Colonic mucosa (tissue), 4 donors: ENCODE measurements at regions not wholly inside any gene's neighbourhood (a gene's known extent, or its start where the extent isn't known, plus 50 kb on each side); places are given as distances from the start of the nearest gene placed in this dataset.
"Not testable (repeated sequence)": the region's sequence is repeated elsewhere in the genome, so short reads cannot be mapped to it uniquely, and the experiment has no call there.

Experiments used
- DNase-seq: peaks from one replicate; pipeline ENCODE4 v3.0.0-alpha.2; 2020
- H3K27ac ChIP-seq: fragments of 200-600 bp; one replicate; pipeline ENCODE4 v1.8.0; 2021
- H3K27me3 ChIP-seq: fragments of 200-600 bp; one replicate; pipeline ENCODE4 v1.8.0; 2021
- H3K36me3 ChIP-seq: fragments of 200-600 bp; one replicate; pipeline ENCODE4 v1.8.0; 2021
- H3K4me1 ChIP-seq: fragments of 200-600 bp; one replicate; pipeline ENCODE4 v1.8.0; 2021; ENCODE audit warnings: mild to moderate bottlenecking
- H3K4me3 ChIP-seq: fragments of 200-600 bp; one replicate; pipeline ENCODE4 v1.8.0; 2021
- H3K9ac ChIP-seq, 2 donors: one replicate each; pipeline ENCODE4 v1.7.0; 2013; ENCODE audit warnings: control low read depth in 2 of 2, low read depth in 2 of 2, low read length in 2 of 2
- H3K9me3 ChIP-seq: fragments of 200-600 bp; one replicate; pipeline ENCODE4 v1.8.0; 2021
- intact Hi-C: fragments of 100-400 bp; cut with DNase I; formaldehyde crosslinking; loops from one replicate; pipeline ENCODE4 v1.14.1; 2022
- TF ChIP-seq, protein P1 (sequence below): fragments of 200-600 bp; IDR thresholded peaks from one replicate; pipeline ENCODE4 v1.8.0; 2022; ENCODE audit warnings: antibody characterized with exemption, mild to moderate bottlenecking
- donor health status: healthy.
- donor health status: DM: no; HTN: no; CAD: no.
- donor health status: DM: no; HTN: no; CAD: no.

DNA sequence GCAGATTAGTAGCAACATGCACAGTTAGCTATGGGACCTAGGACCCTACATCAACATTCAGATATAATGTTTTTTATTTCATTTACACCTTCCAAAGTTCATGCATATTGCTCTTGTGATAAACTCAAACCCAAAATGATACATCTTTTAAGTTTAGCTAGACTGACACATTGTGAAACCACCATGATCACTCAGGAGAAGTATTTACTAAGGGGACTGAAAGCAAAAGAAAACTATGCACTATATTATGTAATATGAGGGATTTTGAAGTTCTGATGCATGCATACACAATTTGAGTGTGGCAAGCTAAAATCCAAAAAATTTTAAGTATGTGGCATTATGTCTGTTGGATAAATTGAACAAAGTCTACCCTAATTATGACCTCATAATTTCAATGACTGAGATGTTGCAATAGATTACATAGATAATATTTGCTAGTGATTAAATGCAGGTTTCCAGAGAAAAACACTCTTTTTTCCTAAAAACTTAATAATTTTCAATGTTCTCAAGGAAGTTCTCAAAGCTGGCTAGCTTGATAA lies 914.8 kb upstream of the GRIA3 start:
- no peaks in the 10 kb centered on the region for H3K4me1 ChIP-seq
- TF ChIP-seq, protein P1, sequence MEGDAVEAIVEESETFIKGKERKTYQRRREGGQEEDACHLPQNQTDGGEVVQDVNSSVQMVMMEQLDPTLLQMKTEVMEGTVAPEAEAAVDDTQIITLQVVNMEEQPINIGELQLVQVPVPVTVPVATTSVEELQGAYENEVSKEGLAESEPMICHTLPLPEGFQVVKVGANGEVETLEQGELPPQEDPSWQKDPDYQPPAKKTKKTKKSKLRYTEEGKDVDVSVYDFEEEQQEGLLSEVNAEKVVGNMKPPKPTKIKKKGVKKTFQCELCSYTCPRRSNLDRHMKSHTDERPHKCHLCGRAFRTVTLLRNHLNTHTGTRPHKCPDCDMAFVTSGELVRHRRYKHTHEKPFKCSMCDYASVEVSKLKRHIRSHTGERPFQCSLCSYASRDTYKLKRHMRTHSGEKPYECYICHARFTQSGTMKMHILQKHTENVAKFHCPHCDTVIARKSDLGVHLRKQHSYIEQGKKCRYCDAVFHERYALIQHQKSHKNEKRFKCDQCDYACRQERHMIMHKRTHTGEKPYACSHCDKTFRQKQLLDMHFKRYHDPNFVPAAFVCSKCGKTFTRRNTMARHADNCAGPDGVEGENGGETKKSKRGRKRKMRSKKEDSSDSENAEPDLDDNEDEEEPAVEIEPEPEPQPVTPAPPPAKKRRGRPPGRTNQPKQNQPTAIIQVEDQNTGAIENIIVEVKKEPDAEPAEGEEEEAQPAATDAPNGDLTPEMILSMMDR: no peak
- intact Hi-C loops: no loop called here
- no peak overlapping the region for H3K27ac ChIP-seq
- no peak overlapping the region for H3K4me3 ChIP-seq
- H3K9me3 ChIP-seq: no peaks in the 10 kb centered on the region
- no peak overlapping the region for H3K9ac ChIP-seq
- H3K36me3 ChIP-seq: no peaks in the 10 kb centered on the region
- no peak for DNase-seq
- no peaks in the 10 kb centered on the region for H3K27me3 ChIP-seq

DNA sequence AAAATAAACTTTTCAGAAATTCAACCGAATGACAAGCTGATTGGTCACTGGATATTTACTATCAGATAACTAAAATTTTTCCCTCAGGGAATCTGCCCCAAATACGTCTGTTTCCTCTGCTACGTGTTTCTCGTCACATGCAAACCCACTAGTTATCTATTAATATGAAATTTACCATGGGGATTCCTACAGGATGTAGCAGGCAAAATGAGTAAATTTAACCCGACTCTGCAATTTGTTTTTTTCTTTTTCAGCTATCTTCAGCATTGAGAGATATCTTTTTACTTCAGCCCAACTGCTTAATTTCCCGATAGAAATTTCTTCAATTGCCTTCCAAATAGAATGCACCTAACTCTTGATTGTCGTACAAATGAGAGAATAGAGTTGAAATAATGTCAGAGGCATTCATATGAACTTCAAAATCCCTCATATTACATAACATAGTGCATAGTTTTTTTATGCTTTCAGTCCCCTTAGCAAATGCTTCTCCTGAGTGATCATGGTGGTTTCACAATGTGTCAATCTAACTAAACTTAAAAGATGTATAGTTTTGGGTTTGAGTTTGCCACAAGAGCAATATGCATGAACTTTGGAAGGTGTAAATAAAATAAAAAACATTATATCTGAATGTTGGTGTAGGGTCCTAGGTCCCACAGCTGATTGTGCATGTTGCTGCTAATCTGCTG lies 913.1 kb upstream of the GRIA3 start:
- no peaks in the 10 kb centered on the region for H3K4me1 ChIP-seq
- H3K27me3 ChIP-seq: no peaks in the 10 kb centered on the region
- no peak for DNase-seq
- no peak overlapping the region for H3K4me3 ChIP-seq
- intact Hi-C loops: no loop called here
- no peaks in the 10 kb centered on the region for H3K36me3 ChIP-seq
- H3K9me3 ChIP-seq: no peaks in the 10 kb centered on the region
- TF ChIP-seq, protein P1: no peak
- H3K27ac ChIP-seq: no peak overlapping the region
- no peak overlapping the region for H3K9ac ChIP-seq

DNA sequence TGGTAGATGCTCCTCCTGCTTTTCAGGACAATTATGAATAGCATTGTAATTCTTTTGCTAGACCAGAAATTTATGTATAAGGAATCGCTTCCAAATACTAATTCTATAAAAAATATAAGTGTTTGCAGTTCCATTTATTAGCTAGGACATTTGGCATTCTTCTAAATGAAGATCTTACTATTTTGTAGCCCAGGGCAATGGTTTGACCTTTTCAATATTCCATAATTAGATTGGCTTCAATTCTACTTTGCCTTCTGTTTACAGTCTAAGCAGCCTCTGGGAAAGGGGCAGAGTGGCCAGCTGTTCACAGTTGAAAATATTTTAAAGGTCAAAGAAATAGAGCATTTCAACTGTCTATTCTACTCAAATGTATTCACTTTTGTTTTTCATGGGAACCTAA lies 912.1 kb upstream of the GRIA3 start:
- Histone ChIP-seq H3K4me1 (no peaks in the 10 kb centered on the region), H3K9me3 (no peaks in the 10 kb centered on the region), H3K9ac (no peak overlapping the region), H3K36me3 (no peaks in the 10 kb centered on the region), H3K27me3 (no peaks in the 10 kb centered on the region), H3K27ac (no peak overlapping the region), H3K4me3 (no peak overlapping the region)
- DNase-seq: no peak
- TF ChIP-seq, protein P1: no peak
- intact Hi-C loops: no loop called here

DNA sequence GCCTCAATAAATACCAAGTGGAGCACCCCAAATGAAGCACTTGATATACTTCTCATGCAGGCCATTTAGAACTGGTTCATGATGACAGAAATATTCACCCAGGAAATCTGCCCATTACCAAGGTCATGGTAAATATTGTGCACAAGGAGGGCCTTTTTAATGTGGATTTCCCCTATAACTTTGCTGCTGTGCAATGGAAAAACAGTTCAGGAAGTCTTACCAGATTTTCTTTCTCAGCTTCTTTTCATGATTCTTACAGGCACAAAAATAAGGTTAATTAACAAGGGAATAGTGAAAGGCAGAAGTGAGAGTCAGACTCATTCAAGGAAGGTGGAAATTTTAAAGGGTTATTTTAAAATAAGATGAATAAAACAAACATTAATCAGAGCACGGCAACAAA lies 904.3 kb upstream of the GRIA3 start:
- Histone ChIP-seq H3K27me3 (no peaks in the 10 kb centered on the region), H3K27ac (no peak overlapping the region)

DNA sequence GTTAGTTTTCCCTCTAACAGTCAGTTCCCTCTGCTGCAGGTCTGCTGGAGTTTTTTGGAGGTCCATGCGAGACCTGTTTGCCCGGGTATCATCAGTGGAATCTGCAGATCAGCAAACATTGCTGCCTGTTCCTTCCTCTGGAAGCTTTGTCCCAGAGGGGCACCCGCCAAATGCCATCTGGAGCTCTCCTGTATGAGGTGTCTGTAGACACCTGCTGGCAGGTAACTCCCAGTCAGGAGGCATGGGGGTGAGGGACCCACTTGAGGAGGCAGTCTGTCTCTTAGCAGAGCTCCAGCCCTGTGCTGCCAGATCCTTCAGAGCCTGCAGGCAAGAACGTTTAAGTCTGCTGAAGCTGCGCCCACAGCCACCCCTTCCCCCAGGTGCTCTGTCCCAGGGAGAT lies 884.3 kb upstream of the GRIA3 start:
- DNase-seq, H3K27ac ChIP-seq, H3K9me3 ChIP-seq, H3K4me1 ChIP-seq, H3K4me3 ChIP-seq, H3K36me3 ChIP-seq, H3K27me3 ChIP-seq, H3K9ac ChIP-seq, intact Hi-C loops: not testable (repeated sequence)

More for the DNA sequence above, 904.3 kb upstream of the GRIA3 start:
- DNase-seq: no peak
- no peak overlapping the region for H3K9ac ChIP-seq
- H3K4me1 ChIP-seq: no peaks in the 10 kb centered on the region
- H3K9me3 ChIP-seq: no peaks in the 10 kb centered on the region
- no peak overlapping the region for H3K4me3 ChIP-seq
- H3K36me3 ChIP-seq: no peaks in the 10 kb centered on the region
- intact Hi-C loops: no loop called here
- TF ChIP-seq, protein P1: no peak

DNA sequence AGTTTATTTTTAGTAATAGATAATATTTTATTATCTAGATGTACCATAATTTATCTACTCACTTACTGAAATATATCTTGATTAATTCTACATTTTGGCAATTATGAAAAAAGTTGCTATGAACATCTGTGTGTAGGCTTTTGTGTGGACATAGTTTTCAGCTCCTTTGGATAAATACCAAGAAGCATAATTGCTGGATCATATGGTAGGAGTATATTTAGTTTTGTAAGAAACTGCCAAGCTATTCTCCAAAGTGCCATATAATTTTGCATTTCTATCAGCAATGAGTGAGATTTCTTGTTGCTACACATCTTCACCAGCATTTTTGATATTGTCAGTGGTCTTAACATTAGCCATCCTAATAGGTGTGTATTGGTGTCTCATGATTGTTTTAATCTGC lies 882.6 kb upstream of the GRIA3 start:
- Histone ChIP-seq H3K4me1 (no peaks in the 10 kb centered on the region), H3K4me3 (no peak overlapping the region), H3K9me3 (no peaks in the 10 kb centered on the region), H3K27ac (no peak overlapping the region), H3K36me3 (no peaks in the 10 kb centered on the region), H3K27me3 (no peaks in the 10 kb centered on the region), H3K9ac (no peak overlapping the region)
- TF ChIP-seq, protein P1: no peak
- DNase-seq: no peak
- intact Hi-C loops: no loop called here
